ENCODE measurements at regions not wholly inside any gene's neighbourhood (a gene's known extent, or its start where the extent isn't known, plus 50 kb on each side); places are given as distances from the start of the nearest gene placed in this dataset.
"Not testable (repeated sequence)": the region's sequence is repeated elsewhere in the genome, so short reads cannot be mapped to it uniquely, and the experiment has no call there.

DNA sequence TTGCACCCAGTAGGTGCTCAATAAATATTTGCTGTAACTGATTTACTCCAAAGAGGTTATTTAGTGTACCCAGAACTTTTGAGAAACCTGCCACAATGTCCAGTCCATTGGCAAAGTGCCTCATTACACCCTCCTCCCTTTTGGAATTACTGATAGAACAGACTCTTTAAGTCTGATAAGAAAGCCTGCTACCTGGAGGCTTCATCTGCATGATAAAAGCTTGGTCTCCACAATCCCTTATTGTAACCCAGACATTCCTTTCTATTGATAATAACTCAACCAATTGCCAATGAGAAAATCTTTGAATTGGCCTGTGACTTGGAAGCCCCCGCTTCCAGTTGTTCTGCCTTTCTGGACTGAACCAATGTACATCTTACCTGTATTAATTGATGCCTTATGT, 127.0 kb upstream of the FOXN2 start:
- CTCF ChIA-PET = interaction anchor here (0.6 kb wide), 1 partner anchor 326 kb away, joined by 3 read pairs; no protein-coding TSS in a partner anchor
- POLR2A ChIA-PET = no interaction called here
- no peaks in the 10 kb centered on the region for H3K36me3 Mint-ChIP-seq
- H3K9me3 Mint-ChIP-seq = no peaks in the 10 kb centered on the region
- H3K4me1 Mint-ChIP-seq (ENCODE audit: low read depth) = no peaks in the 10 kb centered on the region
- no peak for DNase-seq
- H3K27me3 Mint-ChIP-seq = no peaks in the 10 kb centered on the region
- no peak overlapping the region for H3K4me3 Mint-ChIP-seq
- no peak overlapping the region for H3K27ac Mint-ChIP-seq
- intact Hi-C loops (cut with micrococcal nuclease) = no loop called here

- POLR2A ChIA-PET = no interaction called here
- intact Hi-C loops (cut with micrococcal nuclease) = no loop called here
Measured at GRCh38 chr2:48189552-48190228, 124.8 kb upstream of the FOXN2 start.

GRCh38 chr2:48190230-48190629, 124.3 kb upstream of the FOXN2 start:
- Mint-ChIP-seq H3K27me3 (no peaks in the 10 kb centered on the region), H3K36me3 (no peaks in the 10 kb centered on the region), H3K27ac (no peak overlapping the region), H3K4me3 (no peak overlapping the region), H3K4me1 (ENCODE audit: low read depth) (no peaks in the 10 kb centered on the region), H3K9me3 (no peaks in the 10 kb centered on the region)
- CTCF ChIA-PET = no interaction called here
- intact Hi-C loops (cut with micrococcal nuclease) = no loop called here
- DNase-seq = no peak
- POLR2A ChIA-PET = no interaction called here

More at GRCh38 chr2:48189552-48190228, 124.8 kb upstream of the FOXN2 start:
- no peaks in the 10 kb centered on the region for H3K4me1 Mint-ChIP-seq (ENCODE audit: low read depth)
- DNase-seq = no peak
- H3K36me3 Mint-ChIP-seq = no peaks in the 10 kb centered on the region
- no peak overlapping the region for H3K4me3 Mint-ChIP-seq
- no peaks in the 10 kb centered on the region for H3K9me3 Mint-ChIP-seq
- H3K27me3 Mint-ChIP-seq = no peaks in the 10 kb centered on the region
- CTCF ChIA-PET = no interaction called here
- H3K27ac Mint-ChIP-seq = no peak overlapping the region

GRCh38 chr2:48194641-48195040, 119.8 kb upstream of the FOXN2 start:
- no peak for DNase-seq
- H3K27ac Mint-ChIP-seq = no peak overlapping the region
- CTCF ChIA-PET = no interaction called here
- H3K4me3 Mint-ChIP-seq = no peak overlapping the region
- intact Hi-C loops (cut with micrococcal nuclease) = no loop called here
- H3K4me1 Mint-ChIP-seq (ENCODE audit: low read depth) = no peaks in the 10 kb centered on the region
- POLR2A ChIA-PET = no interaction called here
- H3K27me3 Mint-ChIP-seq = no peaks in the 10 kb centered on the region
- no peaks in the 10 kb centered on the region for H3K9me3 Mint-ChIP-seq
- H3K36me3 Mint-ChIP-seq = no peaks in the 10 kb centered on the region

- no peak for DNase-seq
- Mint-ChIP-seq H3K27me3 (no peaks in the 10 kb centered on the region), H3K4me3 (no peak overlapping the region), H3K4me1 (ENCODE audit: low read depth) (no peaks in the 10 kb centered on the region), H3K9me3 (no peaks in the 10 kb centered on the region), H3K36me3 (no peaks in the 10 kb centered on the region), H3K27ac (no peak overlapping the region)
- POLR2A ChIA-PET = no interaction called here
- CTCF ChIA-PET = interaction anchor here (0.6 kb wide), 1 partner anchor 225 kb away, joined by 3 read pairs; no protein-coding TSS in a partner anchor
- intact Hi-C loops (cut with micrococcal nuclease) = no loop called here
Measured at GRCh38 chr2:48195169-48195568, 119.3 kb upstream of the FOXN2 start.

- Mint-ChIP-seq H3K27me3 (no peaks in the 10 kb centered on the region), H3K9me3 (no peaks in the 10 kb centered on the region), H3K27ac (no peak overlapping the region), H3K4me3 (no peak overlapping the region), H3K4me1 (ENCODE audit: low read depth) (no peaks in the 10 kb centered on the region), H3K36me3 (no peaks in the 10 kb centered on the region)
- intact Hi-C loops (cut with micrococcal nuclease) = no loop called here
- POLR2A ChIA-PET = no interaction called here
- CTCF ChIA-PET = no interaction called here
- DNase-seq = no peak
Measured at GRCh38 chr2:48197618-48198017, 116.9 kb upstream of the FOXN2 start.

GRCh38 chr2:48198371-48198770, 116.1 kb upstream of the FOXN2 start:
- Mint-ChIP-seq H3K27me3 (no peaks in the 10 kb centered on the region), H3K36me3 (no peaks in the 10 kb centered on the region), H3K4me1 (ENCODE audit: low read depth) (no peaks in the 10 kb centered on the region), H3K4me3 (no peak overlapping the region), H3K27ac (no peak overlapping the region), H3K9me3 (no peaks in the 10 kb centered on the region)
- CTCF ChIA-PET = no interaction called here
- POLR2A ChIA-PET = interaction anchor here (0.6 kb wide), 1 partner anchor 9 kb away, joined by 4 read pairs; no protein-coding TSS in a partner anchor
- intact Hi-C loops (cut with micrococcal nuclease) = no loop called here
- no peak for DNase-seq

DNA sequence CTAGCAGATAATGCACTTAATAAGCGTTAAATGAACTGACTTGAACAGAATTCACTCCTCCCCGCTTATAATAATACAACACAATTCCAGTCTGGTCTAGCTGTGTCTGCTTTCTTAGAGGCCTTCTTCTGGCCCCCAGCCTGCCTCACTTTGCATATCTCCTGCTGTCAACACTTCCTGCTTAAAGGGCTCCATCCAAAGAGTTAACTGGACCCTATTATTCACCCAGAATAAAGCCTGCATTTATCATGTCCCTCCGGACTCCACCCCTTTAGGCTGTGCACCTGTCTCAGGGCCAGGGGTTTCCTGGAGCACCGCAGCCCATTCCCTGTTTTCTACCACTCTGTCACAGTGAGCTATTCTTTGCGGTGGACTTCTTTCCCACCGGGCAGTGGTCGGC, 115.4 kb upstream of the FOXN2 start:
- H3K36me3 Mint-ChIP-seq = no peaks in the 10 kb centered on the region
- H3K27me3 Mint-ChIP-seq = no peaks in the 10 kb centered on the region
- H3K4me1 Mint-ChIP-seq (ENCODE audit: low read depth) = no peaks in the 10 kb centered on the region
- ChIA-PET CTCF (no interaction called here), POLR2A (no interaction called here)
- no peak overlapping the region for H3K4me3 Mint-ChIP-seq
- H3K27ac Mint-ChIP-seq = no peak overlapping the region
- H3K9me3 Mint-ChIP-seq = no peaks in the 10 kb centered on the region
- intact Hi-C loops (cut with micrococcal nuclease) = no loop called here
- no peak for DNase-seq

GRCh38 chr2:48200620-48201293, 113.7 kb upstream of the FOXN2 start:
- no peaks in the 10 kb centered on the region for H3K36me3 Mint-ChIP-seq
- CTCF ChIA-PET = interaction anchor here (0.7 kb wide), 1 partner anchor 294 kb away, joined by 3 read pairs; no protein-coding TSS in a partner anchor
- POLR2A ChIA-PET = no interaction called here
- no peaks in the 10 kb centered on the region for H3K27me3 Mint-ChIP-seq
- no peak overlapping the region for H3K4me3 Mint-ChIP-seq
- H3K9me3 Mint-ChIP-seq = no peaks in the 10 kb centered on the region
- intact Hi-C loops (cut with micrococcal nuclease) = no loop called here
- DNase-seq = no peak
- no peak overlapping the region for H3K27ac Mint-ChIP-seq
- no peaks in the 10 kb centered on the region for H3K4me1 Mint-ChIP-seq (ENCODE audit: low read depth)

DNA sequence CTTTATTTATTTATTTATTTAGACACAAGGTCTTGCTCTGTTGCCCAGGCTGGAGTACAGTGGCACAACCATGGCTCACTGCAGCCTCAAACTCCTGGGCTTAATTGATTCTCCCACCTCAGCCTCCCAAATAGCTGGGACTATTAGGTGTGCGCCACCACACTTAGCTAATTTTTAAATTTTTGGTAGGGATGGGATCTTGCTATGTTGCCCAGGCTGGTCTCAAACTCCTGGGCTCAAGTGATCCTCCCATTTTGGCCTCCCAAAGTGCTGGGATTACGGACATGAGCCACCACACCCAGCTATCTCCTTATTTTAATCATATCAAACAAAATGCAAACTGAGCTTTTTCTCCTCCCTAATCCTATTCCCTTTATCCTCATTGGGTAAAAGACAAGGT, 113.0 kb upstream of the FOXN2 start:
- H3K27me3 Mint-ChIP-seq; H3K4me1 Mint-ChIP-seq (ENCODE audit: low read depth); intact Hi-C loops (cut with micrococcal nuclease); H3K27ac Mint-ChIP-seq; H3K36me3 Mint-ChIP-seq; POLR2A ChIA-PET; H3K4me3 Mint-ChIP-seq; DNase-seq; H3K9me3 Mint-ChIP-seq; CTCF ChIA-PET: not testable (repeated sequence)

- Mint-ChIP-seq H3K27ac (no peak overlapping the region), H3K36me3 (no peaks in the 10 kb centered on the region), H3K4me1 (ENCODE audit: low read depth) (no peaks in the 10 kb centered on the region), H3K9me3 (no peaks in the 10 kb centered on the region), H3K4me3 (no peak overlapping the region), H3K27me3 (no peaks in the 10 kb centered on the region)
- no peak for DNase-seq
- POLR2A ChIA-PET = no interaction called here
- intact Hi-C loops (cut with micrococcal nuclease) = no loop called here
- CTCF ChIA-PET = interaction anchor here (0.8 kb wide), 1 partner anchor 96 kb away, joined by 3 read pairs; no protein-coding TSS in a partner anchor
Measured at GRCh38 chr2:48202863-48203642, 111.4 kb upstream of the FOXN2 start.

- Mint-ChIP-seq H3K4me1 (ENCODE audit: low read depth) (no peaks in the 10 kb centered on the region), H3K27ac (no peak overlapping the region), H3K4me3 (no peak overlapping the region), H3K36me3 (no peaks in the 10 kb centered on the region), H3K27me3 (no peaks in the 10 kb centered on the region), H3K9me3 (no peaks in the 10 kb centered on the region)
- no peak for DNase-seq
- ChIA-PET POLR2A (no interaction called here), CTCF (interaction anchor here (0.8 kb wide), 1 partner anchor 97 kb away, joined by 3 read pairs; no protein-coding TSS in a partner anchor)
- intact Hi-C loops (cut with micrococcal nuclease) = no loop called here
Measured at GRCh38 chr2:48203668-48204067, 110.8 kb upstream of the FOXN2 start.
